GM21423 (cell line): ENCODE measurements at regions not wholly inside any gene's neighbourhood (a gene's known extent, or its start where the extent isn't known, plus 50 kb on each side); places are given as distances from the start of the nearest gene placed in this dataset.
"Not testable (repeated sequence)": the region's sequence is repeated elsewhere in the genome, so short reads cannot be mapped to it uniquely, and the experiment has no call there.

Source experiments
- ATAC-seq: cut with Tn5 transposase; IDR thresholded peaks from one replicate; pipeline ENCODE4 v1.9.1; 2021; ENCODE audit warnings: mild to moderate bottlenecking, moderate library complexity; ENCODE audit not compliant: unreplicated experiment

DNA sequence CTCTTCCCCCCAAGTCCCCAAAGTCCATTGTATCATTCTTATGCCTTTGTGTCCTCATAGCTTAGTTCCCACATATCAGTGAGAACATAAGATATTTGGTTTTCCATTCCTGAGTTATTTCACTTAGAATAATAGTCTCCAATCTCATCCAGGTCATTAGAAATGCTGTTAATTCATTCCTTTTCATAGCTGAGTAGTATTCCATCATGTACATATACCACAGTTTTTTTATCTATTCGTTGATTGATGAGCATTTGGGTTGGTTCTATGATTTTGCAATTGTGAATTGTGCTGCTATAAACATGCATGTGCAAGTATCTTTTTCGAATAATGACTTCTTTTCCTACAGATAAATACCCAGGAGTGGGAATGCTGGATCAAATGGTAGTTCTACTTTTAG lies 359.6 kb downstream of the ADAMTS20 start:
- not testable (repeated sequence) for ATAC-seq

DNA sequence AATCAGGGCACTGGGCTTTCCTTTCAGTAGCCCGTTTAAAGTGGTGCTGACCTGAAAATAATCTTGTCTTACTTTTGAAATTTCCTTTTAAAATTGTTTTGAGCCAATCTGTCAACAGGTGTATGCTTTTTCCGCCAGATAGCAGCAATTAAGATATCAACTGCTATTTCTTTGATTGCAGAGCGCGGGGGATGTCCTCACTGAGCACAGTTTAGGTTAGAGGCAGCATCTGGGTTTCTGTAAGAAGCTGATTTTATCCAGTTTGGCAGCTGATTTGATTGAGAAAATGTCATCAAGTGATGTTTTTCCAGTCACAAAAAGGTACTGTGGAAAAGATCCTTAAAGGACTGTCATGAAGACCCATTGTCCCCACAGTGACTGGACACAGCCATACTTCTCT lies 371.8 kb downstream of the ADAMTS20 start:
- no peak for ATAC-seq

DNA sequence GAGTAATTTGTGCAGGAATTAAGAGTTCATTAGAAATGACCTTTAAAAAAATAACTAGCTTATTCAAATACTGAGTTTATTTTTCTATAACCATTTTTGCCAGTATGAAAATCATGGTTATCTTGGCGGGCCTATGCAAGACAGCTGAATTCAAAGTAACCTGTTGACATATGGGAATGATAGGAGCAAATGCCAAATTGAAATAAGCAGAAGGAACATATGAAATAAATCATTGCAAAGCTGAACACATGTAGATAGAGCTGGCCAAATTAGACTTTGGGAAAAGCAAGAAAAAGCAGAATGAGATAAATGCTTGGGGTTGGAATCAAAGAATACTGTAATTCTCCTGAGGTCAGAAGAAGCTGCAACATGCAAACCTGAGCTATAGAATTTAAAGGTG lies 372.5 kb downstream of the ADAMTS20 start:
- no peak for ATAC-seq

DNA sequence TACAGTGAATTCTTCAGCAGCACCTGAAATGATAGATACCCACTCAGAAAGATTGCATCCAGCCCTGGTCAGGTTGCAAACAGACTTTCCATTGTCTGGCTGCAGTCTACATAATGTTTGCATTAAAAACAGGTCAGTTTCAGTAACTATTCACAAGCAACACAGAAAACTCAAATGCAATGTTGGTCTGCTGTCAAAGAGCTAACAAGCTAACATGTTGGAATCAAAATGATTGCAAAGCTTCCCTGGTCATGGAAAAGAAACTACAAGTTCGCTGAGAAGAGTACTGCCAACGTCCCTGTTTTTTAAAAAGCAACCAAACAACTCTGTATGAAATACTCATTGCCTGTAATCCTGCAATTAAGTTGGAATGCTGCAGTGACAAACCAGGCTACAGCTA lies 374.7 kb downstream of the ADAMTS20 start:
- ATAC-seq, result no peak

DNA sequence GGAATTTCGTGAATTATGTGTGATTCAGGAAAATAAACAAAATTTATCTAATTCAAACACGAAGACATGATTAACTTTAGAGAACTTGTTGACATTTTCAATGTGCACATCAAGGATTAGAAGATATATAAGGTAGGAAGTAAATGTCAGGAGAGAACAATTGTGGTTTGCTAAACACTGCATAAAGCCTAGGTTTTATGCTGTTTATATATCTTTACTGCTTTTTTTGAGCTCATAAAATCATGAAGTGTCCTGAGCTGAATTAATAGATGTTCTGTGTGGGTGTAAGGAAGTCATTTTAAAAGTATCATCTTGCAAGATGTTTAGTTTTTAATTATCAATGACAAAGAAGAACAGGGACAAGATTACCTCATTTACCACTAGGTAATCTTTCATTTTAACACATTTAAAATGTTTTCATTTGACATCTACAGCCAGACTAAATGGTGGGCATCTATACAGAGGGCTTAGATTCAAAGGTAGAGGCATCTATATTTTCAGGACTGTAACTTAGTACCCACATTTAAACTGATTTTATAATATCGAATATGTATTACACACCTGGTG lies 382.8 kb downstream of the ADAMTS20 start:
- no peak for ATAC-seq

DNA sequence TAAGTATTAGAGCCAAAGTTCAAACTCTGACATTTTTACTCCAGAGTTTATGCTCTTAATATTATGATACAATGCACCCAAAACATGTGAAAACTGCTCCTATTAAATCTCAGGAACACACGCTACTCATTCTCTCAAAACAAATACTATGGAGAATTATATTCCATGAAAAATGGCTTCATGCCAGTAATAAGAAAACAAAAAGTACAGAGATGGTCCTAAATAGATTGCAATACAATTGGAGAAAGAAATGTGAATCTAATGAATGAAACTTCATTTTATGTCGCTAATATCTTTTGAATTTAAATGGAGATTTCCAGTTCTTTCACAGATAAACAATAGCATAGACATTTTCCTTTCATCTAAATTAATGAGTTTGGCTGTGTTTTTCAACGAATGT lies 384.3 kb downstream of the ADAMTS20 start:
- ATAC-seq, result no peak

DNA sequence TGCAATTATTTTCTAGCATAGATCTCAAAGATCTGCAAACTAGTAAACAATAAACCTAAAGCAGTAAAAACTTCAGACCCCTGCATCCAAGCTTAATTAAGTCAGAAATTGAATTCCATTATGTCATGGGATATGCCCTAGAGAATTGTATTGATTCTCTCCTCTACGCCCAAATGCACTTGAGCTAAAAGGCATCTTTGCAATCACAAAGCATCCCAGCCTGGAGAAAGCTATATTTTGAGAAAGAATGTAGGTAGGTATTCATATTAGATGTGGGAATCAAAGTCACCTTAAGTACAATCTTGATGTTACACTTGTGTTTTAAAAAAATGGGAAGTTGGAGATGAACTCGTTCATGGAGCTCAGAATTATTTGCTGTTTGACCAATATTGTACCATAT lies 386.7 kb downstream of the ADAMTS20 start:
- ATAC-seq, result no peak

DNA sequence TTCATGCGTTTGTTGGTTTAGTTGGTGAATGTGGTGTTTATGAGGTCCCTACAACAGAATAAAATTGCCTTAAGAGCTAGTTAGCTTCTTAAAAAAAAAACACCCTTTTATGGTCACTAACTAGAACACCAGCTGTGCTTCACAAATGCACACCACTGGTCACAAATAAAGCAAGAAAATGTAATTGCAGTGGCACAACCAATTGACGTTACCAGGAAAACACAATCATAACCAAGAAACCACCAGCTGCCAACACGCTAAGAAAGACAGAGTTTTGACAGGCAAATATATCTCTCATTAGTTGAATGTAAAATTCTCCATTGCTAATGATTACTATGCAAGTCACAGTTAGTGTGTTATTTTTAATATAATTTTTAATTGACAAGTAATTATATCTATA lies 389.9 kb downstream of the ADAMTS20 start:
- no peak for ATAC-seq

DNA sequence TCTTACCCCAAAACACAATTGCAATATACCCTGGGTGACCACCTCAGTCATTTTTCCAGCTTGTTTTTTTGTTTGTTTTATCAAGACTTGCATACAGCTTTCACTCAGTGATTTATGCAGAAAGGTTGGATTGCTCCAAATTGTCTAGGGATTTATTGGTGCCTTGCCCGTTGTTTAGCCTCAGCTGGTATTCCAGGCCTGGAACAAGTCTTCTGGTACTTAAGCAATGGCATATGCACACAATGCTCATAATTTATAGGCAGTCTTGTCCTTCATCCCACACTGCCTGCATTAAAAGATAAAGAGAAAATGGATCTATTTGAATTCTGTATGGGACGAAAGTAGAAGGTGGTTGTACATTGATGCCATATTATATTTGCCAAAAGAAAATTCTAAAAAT lies 392.5 kb downstream of the ADAMTS20 start:
- no peak for ATAC-seq

DNA sequence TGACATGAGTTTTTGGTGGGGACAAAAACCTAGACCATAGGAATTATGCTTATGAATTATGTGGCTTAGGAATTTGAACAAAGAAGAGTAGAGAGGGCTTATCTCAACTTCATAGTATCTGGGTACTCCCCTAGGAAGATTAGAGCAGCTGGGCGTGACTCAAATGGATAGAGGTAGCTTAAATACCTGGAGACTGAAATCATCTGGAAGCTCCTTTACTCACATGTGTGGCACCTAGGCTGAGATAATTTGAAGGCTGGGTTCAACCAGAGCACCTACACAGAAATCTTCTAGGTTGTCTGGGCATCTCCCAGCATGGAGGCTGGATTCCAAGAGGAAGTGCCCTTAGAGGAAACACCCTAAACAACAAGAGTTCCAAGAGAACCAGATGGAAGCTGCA lies 393.9 kb downstream of the ADAMTS20 start:
- ATAC-seq, result no peak

DNA sequence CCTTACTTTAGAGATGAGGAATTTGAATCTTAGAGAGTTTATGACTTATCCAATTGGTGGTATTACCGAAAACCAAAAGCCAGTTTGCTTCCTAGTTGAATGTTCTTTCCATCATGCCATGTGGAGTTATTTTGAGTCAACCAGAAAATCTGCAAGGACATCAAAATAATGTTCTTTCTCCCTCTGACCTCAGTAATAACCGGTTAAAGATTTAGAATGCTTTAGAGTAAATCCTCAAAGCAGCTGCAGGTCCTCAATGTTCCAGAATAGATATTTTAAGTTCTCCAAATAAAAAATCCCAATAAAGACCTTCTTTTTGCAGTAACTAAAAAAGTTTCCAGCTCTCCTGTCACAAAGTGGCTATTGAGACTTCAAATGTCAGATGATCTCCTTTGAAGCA lies 396.6 kb downstream of the ADAMTS20 start:
- no peak for ATAC-seq

DNA sequence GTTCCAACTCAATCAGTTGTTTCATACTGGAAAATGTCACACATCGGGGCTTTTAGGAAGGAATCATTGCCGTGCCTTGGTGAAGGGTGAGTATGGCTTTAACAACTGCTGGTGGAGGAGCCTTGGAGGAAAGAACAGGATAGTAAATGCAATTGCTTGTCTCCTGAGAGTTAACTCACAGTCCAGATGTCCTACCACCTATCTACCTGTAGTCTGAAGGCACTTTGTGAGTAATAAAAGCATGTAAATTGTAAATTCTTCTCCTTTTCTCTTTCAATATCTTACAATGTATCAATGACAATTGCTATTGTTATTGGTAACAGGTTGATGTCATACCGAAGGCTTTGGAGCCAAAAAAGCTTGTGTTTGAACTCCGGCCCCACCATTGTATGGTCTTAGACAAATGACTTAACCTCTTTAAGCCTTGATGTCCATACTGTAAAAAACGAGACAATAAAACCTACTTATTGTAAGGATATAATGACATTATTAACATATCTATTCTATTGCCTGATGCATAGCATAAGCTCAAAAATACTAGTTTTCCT lies 397.4 kb downstream of the ADAMTS20 start:
- no peak for ATAC-seq

DNA sequence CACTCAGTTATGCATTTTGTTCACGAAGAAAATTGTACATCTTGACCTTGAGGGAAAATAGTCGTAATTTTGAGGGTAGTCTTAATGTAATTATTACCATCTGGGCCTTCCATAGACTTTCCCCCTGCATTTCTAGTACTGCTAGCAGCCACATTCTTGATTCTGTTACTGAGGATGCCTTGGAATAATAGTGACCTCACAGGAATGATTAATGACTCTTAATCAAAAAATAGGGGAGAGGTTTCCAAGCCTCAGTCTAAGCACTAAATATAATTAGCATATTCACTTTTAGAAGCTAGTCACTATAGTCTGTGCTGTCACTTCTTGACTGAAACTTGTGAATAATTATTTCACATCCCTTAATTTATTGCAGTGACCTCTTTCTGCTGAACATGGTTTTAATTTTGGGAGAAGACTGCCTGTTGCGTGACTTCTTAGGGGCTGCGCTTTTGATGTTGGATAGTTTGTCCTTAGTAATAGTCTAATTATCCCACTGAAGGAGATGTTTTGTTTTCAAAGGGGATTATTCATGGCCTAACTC lies 400.5 kb downstream of the ADAMTS20 start:
- ATAC-seq, result no peak

DNA sequence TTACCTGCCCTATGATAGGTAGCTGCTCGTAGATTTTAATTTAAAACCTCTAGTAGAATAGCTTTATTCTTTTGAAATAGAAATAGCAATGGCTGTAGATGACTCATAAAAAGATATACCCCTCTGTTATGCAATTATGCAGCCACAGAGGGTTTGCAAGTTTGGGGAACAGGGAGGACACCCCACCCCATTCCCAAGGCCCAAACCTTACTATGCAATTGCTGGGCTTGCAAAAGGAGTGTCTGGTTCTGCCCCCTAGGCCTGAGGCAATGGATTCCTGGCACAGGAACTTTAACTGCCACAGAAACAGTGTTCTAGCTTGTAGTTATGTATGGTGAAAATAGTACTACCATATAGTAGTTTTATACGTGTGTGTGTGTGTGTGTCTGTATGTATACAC lies 403.3 kb downstream of the ADAMTS20 start:
- no peak for ATAC-seq

DNA sequence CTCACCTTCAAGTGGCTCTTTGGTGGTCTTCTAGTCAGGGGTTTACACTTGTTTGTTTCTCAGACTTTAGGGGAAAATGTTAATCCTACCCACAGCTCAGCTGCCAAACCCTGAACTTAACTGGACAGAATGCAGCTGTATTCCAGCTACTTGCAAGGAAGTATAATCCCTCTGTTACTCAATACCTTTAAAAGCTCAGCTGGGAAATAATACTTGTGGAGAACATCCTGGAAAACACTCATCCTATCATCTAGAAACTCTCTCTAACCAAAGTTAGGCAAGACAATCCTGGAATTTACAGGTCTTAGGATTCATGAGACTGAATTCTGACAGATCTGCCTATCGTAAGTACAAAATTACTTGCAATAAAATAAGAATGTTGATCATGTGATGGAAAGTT lies 404.1 kb downstream of the ADAMTS20 start:
- no peak for ATAC-seq

DNA sequence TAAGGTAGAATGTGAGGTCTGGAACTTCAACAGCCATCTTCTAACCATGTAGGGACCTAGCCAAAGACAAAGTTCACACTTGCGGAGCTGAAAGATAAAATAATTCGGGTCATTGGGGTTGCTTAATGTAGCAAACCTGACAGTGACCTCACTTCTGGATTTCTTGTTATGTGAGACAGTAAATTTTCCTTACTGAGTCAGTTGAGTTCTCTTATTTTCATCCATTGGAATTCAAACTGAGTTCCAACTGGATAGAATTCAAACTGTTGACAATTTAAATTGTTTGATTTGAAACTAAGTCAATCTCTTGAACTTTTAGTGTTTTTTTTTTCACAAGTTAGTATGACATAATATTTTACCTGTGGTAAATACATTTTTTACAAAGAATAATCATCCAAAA lies 406.5 kb downstream of the ADAMTS20 start:
- no peak for ATAC-seq

DNA sequence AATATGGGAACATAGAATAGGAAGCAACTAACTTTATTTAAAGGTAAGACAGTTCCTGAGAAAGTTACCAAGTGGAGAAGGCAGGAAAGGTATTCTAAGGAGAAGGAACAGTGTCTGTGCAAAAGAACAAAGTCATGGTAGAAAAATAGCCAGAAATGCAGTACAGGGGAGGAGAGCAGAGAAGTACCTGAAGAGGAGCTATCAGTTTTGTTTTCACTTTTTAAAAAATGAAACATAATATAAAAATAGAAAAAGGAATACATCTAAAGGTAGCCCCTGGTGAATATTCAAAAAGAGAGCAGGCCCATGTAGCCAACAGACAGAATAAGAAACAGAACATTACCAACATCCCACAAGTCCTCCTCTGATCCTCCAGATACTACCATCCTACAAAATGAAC lies 408.7 kb downstream of the ADAMTS20 start:
- ATAC-seq, result no peak

DNA sequence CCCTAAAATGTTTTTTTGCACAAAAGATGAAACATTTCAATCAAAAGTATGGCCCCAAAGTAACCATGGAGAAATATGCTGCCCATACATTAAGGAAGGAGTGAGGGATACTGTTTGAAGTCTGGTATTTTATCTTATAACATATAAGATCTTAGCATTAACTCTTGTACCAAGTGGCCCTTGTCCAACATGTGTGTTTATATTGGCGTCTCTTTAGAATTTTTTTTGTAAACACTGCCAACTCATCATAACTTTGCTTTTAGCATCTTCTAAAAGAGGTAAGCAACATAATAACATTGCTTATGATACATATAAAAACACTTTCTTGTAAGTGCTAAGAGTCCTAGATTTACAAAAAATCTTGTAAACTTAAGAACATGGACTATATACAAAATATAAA lies 419.7 kb downstream of the ADAMTS20 start:
- ATAC-seq, result no peak

DNA sequence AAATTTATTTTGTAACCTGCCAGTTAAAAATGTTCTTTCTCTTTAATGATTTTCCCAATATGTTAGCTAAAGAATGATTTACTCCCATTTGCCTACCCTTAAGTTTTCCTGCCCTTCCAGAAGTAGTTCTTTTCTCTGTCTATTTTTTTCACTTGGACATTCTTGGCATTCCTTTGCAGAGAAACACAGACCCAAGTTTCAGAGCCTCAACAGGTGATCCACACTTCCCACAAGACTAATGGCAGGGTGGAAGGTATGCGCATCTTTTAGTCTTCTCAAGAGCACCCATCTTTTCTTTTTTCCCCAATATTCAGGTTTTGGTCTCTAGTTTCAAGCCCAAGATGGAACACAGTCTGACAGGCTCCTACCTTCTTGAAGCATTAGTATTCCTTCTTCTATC lies 420.7 kb downstream of the ADAMTS20 start:
- ATAC-seq, result no peak

DNA sequence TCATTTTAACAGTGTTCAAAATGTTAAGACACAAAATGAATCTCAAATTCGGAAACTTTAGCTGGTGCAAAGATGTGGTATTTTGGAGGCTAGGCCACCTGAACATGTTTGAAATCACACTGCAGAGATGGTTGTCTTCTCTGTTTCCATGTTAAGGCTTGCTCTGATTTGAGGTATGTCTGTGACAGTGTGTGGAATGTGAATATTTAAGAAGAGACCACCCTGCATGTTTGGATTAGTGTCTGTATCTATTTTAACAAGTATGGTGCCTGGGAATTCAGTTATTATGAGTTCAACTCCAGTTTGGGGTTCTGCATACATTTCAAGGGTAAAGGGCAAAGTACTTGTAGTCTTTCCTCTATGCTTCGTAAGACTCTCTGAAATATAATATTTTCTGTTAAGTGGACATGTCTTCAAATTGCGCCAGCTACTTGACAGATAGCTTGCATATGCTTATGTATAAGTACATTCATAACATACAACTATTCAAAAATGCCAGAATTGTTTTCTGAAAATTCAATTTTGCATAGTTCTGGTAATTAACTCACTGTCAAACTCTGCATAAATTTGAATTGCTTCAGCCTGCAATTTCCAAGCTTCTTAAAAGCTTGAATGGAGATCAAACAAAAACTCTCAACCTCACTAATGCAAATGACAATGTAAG lies 424.0 kb downstream of the ADAMTS20 start:
- no peak for ATAC-seq

DNA sequence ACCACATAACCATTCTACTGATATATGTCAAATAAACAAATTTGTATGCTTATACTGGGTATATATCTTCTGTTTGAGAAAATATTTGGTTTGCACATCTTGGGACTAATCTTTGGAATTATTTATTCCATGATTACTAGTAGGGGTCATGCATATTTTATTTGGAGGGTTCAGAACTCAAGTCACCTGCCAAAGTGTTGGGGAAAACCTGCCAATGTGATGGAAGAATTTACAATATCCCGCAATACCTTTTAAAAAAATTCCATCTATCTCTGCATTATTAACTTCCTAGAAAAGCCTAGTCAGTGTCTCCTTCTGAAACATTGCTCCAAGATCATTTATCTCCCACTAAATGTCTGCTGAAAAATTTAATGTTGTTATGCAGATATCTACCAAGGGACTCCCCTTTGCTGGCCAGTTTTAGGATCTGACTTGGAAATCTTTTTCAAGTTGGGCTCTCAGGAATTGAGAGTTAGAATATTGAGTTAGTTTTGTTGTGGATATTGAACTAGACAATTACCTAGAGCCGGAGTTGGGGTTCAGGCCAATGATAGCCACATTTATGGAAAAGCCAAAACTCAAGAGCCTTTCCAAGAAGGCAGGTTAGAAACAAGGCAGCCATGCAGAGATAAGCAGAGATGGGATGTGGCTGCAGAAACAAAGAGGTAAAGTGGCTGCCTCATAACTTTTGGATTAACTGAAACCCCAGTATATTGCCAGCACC lies 425.2 kb downstream of the ADAMTS20 start:
- no peak for ATAC-seq

DNA sequence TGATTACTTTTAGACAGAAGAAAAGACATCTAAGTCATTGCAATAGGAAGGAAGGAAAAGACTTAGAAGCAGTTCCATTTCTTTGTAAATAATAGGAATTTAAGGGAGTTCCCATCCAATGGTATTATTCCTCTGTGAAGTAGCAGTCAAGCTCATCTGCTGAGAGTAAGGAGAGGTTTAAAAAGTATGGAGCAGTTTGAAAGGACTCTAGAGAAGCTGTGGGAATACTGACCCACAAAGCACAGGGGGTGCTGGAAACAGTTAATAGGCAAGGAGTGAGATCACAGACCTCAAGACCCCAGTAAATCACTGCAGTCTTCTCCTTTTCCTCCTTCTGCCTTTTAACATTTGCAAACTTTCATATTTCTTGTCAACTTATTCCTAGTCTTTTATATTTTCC lies 428.5 kb downstream of the ADAMTS20 start:
- no peak for ATAC-seq
